ENCODE measurements at regions not wholly inside any gene's neighbourhood (a gene's known extent, or its start where the extent isn't known, plus 50 kb on each side); places are given as distances from the start of the nearest gene placed in this dataset.

- TF ChIP-seq CTCF (IDR thresholded peaks at IDR 0.05): no peak
- no peak for TF ChIP-seq POLR2A (IDR thresholded peaks at IDR 0.05)
These were observed 588.3 kb upstream of the SLITRK1 start for GRCh38 chr13:84470528-84470927.

All from esophagus squamous epithelium (tissue), 4 donors.